ENCODE measurements at regions not wholly inside any gene's neighbourhood (a gene's known extent, or its start where the extent isn't known, plus 50 kb on each side); places are given as distances from the start of the nearest gene placed in this dataset.
"Not testable (repeated sequence)": the region's sequence is repeated elsewhere in the genome, so short reads cannot be mapped to it uniquely, and the experiment has no call there.

GRCh38 chrX:45449982-45450381, 249.3 kb upstream of the DIPK2B start:
- no peaks in the 10 kb centered on the region for H3K9me3 ChIP-seq (ENCODE audit: low read depth, low read length)
- no peaks in the 10 kb centered on the region for H3K4me1 ChIP-seq (ENCODE audit: insufficient read depth, low read length)
- H3K27me3 ChIP-seq (ENCODE audit: insufficient read depth, low read length), result no peaks in the 10 kb centered on the region
- H3K4me3 ChIP-seq (ENCODE audit: low read length), result no peak overlapping the region

- H3K9me3 ChIP-seq (ENCODE audit: low read depth, low read length), result no peaks in the 10 kb centered on the region
- no peaks in the 10 kb centered on the region for H3K4me1 ChIP-seq (ENCODE audit: insufficient read depth, low read length)
- no peaks in the 10 kb centered on the region for H3K27me3 ChIP-seq (ENCODE audit: insufficient read depth, low read length)
- no peak overlapping the region for H3K4me3 ChIP-seq (ENCODE audit: low read length)
Observed at GRCh38 chrX:45447995-45448394, 247.3 kb upstream of the DIPK2B start.

GRCh38 chrX:45447331-45447730, 246.7 kb upstream of the DIPK2B start:
- Histone ChIP-seq H3K4me1 (ENCODE audit: insufficient read depth, low read length) (no peaks in the 10 kb centered on the region), H3K4me3 (ENCODE audit: low read length) (no peak overlapping the region), H3K9me3 (ENCODE audit: low read depth, low read length) (no peaks in the 10 kb centered on the region), H3K27me3 (ENCODE audit: insufficient read depth, low read length) (no peaks in the 10 kb centered on the region)

- no peaks in the 10 kb centered on the region for H3K9me3 ChIP-seq (ENCODE audit: low read depth, low read length)
- no peaks in the 10 kb centered on the region for H3K27me3 ChIP-seq (ENCODE audit: insufficient read depth, low read length)
- no peaks in the 10 kb centered on the region for H3K4me1 ChIP-seq (ENCODE audit: insufficient read depth, low read length)
- no peak overlapping the region for H3K4me3 ChIP-seq (ENCODE audit: low read length)
Observed at GRCh38 chrX:45445745-45446412, 245.2 kb upstream of the DIPK2B start.

- H3K9me3 ChIP-seq (ENCODE audit: low read depth, low read length), result no peaks in the 10 kb centered on the region
- no peaks in the 10 kb centered on the region for H3K4me1 ChIP-seq (ENCODE audit: insufficient read depth, low read length)
- no peak overlapping the region for H3K4me3 ChIP-seq (ENCODE audit: low read length)
- no peaks in the 10 kb centered on the region for H3K27me3 ChIP-seq (ENCODE audit: insufficient read depth, low read length)
Observed at GRCh38 chrX:45437186-45437585, 236.5 kb upstream of the DIPK2B start.

GRCh38 chrX:45435481-45435880, 234.8 kb upstream of the DIPK2B start:
- H3K4me3 ChIP-seq (ENCODE audit: low read length), result no peak overlapping the region
- H3K27me3 ChIP-seq (ENCODE audit: insufficient read depth, low read length), result no peaks in the 10 kb centered on the region
- H3K4me1 ChIP-seq (ENCODE audit: insufficient read depth, low read length), result no peaks in the 10 kb centered on the region
- H3K9me3 ChIP-seq (ENCODE audit: low read depth, low read length), result no peaks in the 10 kb centered on the region

GRCh38 chrX:45434231-45434630, 233.6 kb upstream of the DIPK2B start:
- no peaks in the 10 kb centered on the region for H3K27me3 ChIP-seq (ENCODE audit: insufficient read depth, low read length)
- no peak overlapping the region for H3K4me3 ChIP-seq (ENCODE audit: low read length)
- H3K9me3 ChIP-seq (ENCODE audit: low read depth, low read length), result no peaks in the 10 kb centered on the region
- H3K4me1 ChIP-seq (ENCODE audit: insufficient read depth, low read length), result no peaks in the 10 kb centered on the region

- no peaks in the 10 kb centered on the region for H3K4me1 ChIP-seq (ENCODE audit: insufficient read depth, low read length)
- H3K27me3 ChIP-seq (ENCODE audit: insufficient read depth, low read length), result no peaks in the 10 kb centered on the region
- H3K9me3 ChIP-seq (ENCODE audit: low read depth, low read length), result no peaks in the 10 kb centered on the region
- no peak overlapping the region for H3K4me3 ChIP-seq (ENCODE audit: low read length)
Observed at GRCh38 chrX:45428831-45429230, 228.2 kb upstream of the DIPK2B start.

GRCh38 chrX:45424326-45424725, 223.7 kb upstream of the DIPK2B start:
- H3K4me1 ChIP-seq (ENCODE audit: insufficient read depth, low read length), result no peaks in the 10 kb centered on the region

GRCh38 chrX:45422216-45422925, 221.7 kb upstream of the DIPK2B start:
- Histone ChIP-seq H3K4me1 (ENCODE audit: insufficient read depth, low read length) (no peaks in the 10 kb centered on the region), H3K9me3 (ENCODE audit: low read depth, low read length) (no peaks in the 10 kb centered on the region), H3K4me3 (ENCODE audit: low read length) (no peak overlapping the region), H3K27me3 (ENCODE audit: insufficient read depth, low read length) (no peaks in the 10 kb centered on the region)

More at GRCh38 chrX:45424326-45424725, 223.7 kb upstream of the DIPK2B start:
- Histone ChIP-seq H3K4me3 (ENCODE audit: low read length) (no peak overlapping the region), H3K27me3 (ENCODE audit: insufficient read depth, low read length) (no peaks in the 10 kb centered on the region), H3K9me3 (ENCODE audit: low read depth, low read length) (no peaks in the 10 kb centered on the region)

GRCh38 chrX:45421806-45422205, 221.1 kb upstream of the DIPK2B start:
- Histone ChIP-seq H3K9me3 (ENCODE audit: low read depth, low read length) (no peaks in the 10 kb centered on the region), H3K4me3 (ENCODE audit: low read length) (no peak overlapping the region), H3K4me1 (ENCODE audit: insufficient read depth, low read length) (no peaks in the 10 kb centered on the region), H3K27me3 (ENCODE audit: insufficient read depth, low read length) (no peaks in the 10 kb centered on the region)

GRCh38 chrX:45404206-45404605, 203.5 kb upstream of the DIPK2B start:
- H3K9me3 ChIP-seq (ENCODE audit: low read depth, low read length), result no peaks in the 10 kb centered on the region
- no peaks in the 10 kb centered on the region for H3K4me1 ChIP-seq (ENCODE audit: insufficient read depth, low read length)
- H3K27me3 ChIP-seq (ENCODE audit: insufficient read depth, low read length), result no peaks in the 10 kb centered on the region
- no peak overlapping the region for H3K4me3 ChIP-seq (ENCODE audit: low read length)

- Histone ChIP-seq H3K4me1 (ENCODE audit: insufficient read depth, low read length) (no peaks in the 10 kb centered on the region), H3K27me3 (ENCODE audit: insufficient read depth, low read length) (no peaks in the 10 kb centered on the region), H3K4me3 (ENCODE audit: low read length) (no peak overlapping the region), H3K9me3 (ENCODE audit: low read depth, low read length) (no peaks in the 10 kb centered on the region)
Observed at GRCh38 chrX:45401923-45402322, 201.2 kb upstream of the DIPK2B start.

- H3K9me3 ChIP-seq (ENCODE audit: low read depth, low read length); H3K27me3 ChIP-seq (ENCODE audit: insufficient read depth, low read length); H3K4me1 ChIP-seq (ENCODE audit: insufficient read depth, low read length); H3K4me3 ChIP-seq (ENCODE audit: low read length): not testable (repeated sequence)
Observed at GRCh38 chrX:45400951-45401725, 200.5 kb upstream of the DIPK2B start.

- H3K9me3 ChIP-seq (ENCODE audit: low read depth, low read length), result no peaks in the 10 kb centered on the region
- H3K4me3 ChIP-seq (ENCODE audit: low read length), result no peak overlapping the region
- no peaks in the 10 kb centered on the region for H3K4me1 ChIP-seq (ENCODE audit: insufficient read depth, low read length)
- no peaks in the 10 kb centered on the region for H3K27me3 ChIP-seq (ENCODE audit: insufficient read depth, low read length)
Observed at GRCh38 chrX:45400027-45400779, 199.5 kb upstream of the DIPK2B start.

All from mononuclear cell (primary cell).